HCT116 (cell line): ENCODE measurements at regions not wholly inside any gene's neighbourhood (a gene's known extent, or its start where the extent isn't known, plus 50 kb on each side); places are given as distances from the start of the nearest gene placed in this dataset.

ENCODE experiments used
- ATAC-seq: fragments of 200-7000 bp; cut with Tn5 transposase; 2 replicates; pipeline ENCODE4 v1.9.1; 2020; ENCODE audit warnings: mild to moderate bottlenecking, moderate library complexity
- BruUV-seq: library from RNA; stranded (reverse); fragments of 400-500 nt; replicated peaks from 2 replicates; lab custom pipeline; 2021; lab: Mats Ljungman, UMichigan
- CTCF ChIA-PET: fragments of 300-600 bp; sonication (Branson Sonifier 250); formaldehyde crosslinking; loops from one replicate; lab custom pipeline; 2021; ENCODE audit warnings: antibody characterized with exemption; lab: Charles Lee
- POLR2A ChIA-PET: fragments of 300-600, 350-600 bp; sonication (Branson Sonifier 250); formaldehyde crosslinking; loops from one replicate; lab custom pipeline; 2021; ENCODE audit warnings: antibody characterized with exemption; lab: Charles Lee
- RAD21 ChIA-PET, 2 experiments: fragments of 300-600 bp; sonication (Branson Sonifier 250); formaldehyde crosslinking; loops; one replicate each; lab custom pipeline; 2023; ENCODE audit warnings: low total read pairs in 2 of 2; ENCODE audit not compliant: uncharacterized antibody in 2 of 2, unreplicated experiment in 2 of 2, low non-redundant PET in 1 of 2; lab: Charles Lee
- DNase-seq: peaks from one replicate; pipeline ENCODE4 v3.0.0-alpha.2; 2010; ENCODE audit warnings: low read depth, low spot score
- H2AFZ ChIP-seq: fragments of 200-600 bp; shearing (Covaris generic), sonication (generic); 2 replicates; pipeline ENCODE4 v1.6.1; 2017; ENCODE audit warnings: low read depth, mixed run types, mixed read lengths, antibody characterized with exemption, low read length; ENCODE audit not compliant: poor library complexity, severe bottlenecking
- H3K27ac ChIP-seq: 2 replicates; pipeline ENCODE4 v1.5.1; 2012; ENCODE audit warnings: low read depth, low read length
- H3K27me3 ChIP-seq: fragments of 200-600 bp; sonication (generic); 2 replicates; pipeline ENCODE4 v1.6.1; 2016; ENCODE audit warnings: mixed run types, low read length, mixed read lengths; ENCODE audit not compliant: insufficient read depth
- H3K36me3 ChIP-seq, 2 experiments: fragments of 200-500 bp in 1 of 2; fragments of 200-600 bp in 1 of 2; sonication (Bioruptor generic) in 1 of 2; sonication (generic) in 1 of 2; 2 replicates each; pipeline versions ENCODE4 v1.5.1 to v1.6.1; 2014 to 2016; ENCODE audit warnings: low read length in 2 of 2, inconsistent platforms in 1 of 2, mixed read lengths in 1 of 2, mixed run types in 1 of 2; ENCODE audit not compliant: insufficient read depth in 2 of 2, control insufficient read depth in 1 of 2
- H3K4me1 ChIP-seq, 2 experiments: fragments of 200-600 bp in 1 of 2; sonication (generic) in 1 of 2; 2 replicates each; pipeline versions ENCODE4 v1.5.1 to v1.6.1; 2012 to 2017; ENCODE audit warnings: low read length in 2 of 2, inconsistent platforms in 1 of 2, mild to moderate bottlenecking in 1 of 2, mixed read lengths in 1 of 2, mixed run types in 1 of 2, moderate library complexity in 1 of 2; ENCODE audit not compliant: insufficient read depth in 2 of 2, control insufficient read depth in 1 of 2
- H3K4me2 ChIP-seq: fragments of 200-600 bp; sonication (generic); 2 replicates; pipeline ENCODE4 v1.6.1; 2017; ENCODE audit warnings: mixed run types, low read length, mixed read lengths
- H3K4me3 ChIP-seq, 2 experiments: fragments of 200-600 bp in 1 of 2; sonication (generic) in 1 of 2; replicated peaks in 1 of 2; 2 replicates each; pipeline ENCODE4 v1.5.1; 2011 to 2016; ENCODE audit warnings: low read length in 2 of 2, control low read depth in 1 of 2, low read depth in 1 of 2, mild to moderate bottlenecking in 1 of 2, mixed read lengths in 1 of 2, mixed run types in 1 of 2
- H3K79me2 ChIP-seq: fragments of 200-600 bp; sonication (generic); 2 replicates; pipeline ENCODE4 v1.6.1; 2017; ENCODE audit warnings: mild to moderate bottlenecking, mixed run types, low read length, moderate library complexity, mixed read lengths; ENCODE audit not compliant: insufficient read depth
- H3K9ac ChIP-seq: fragments of 200-600 bp; sonication (generic); 2 replicates; pipeline ENCODE4 v1.6.1; 2016; ENCODE audit warnings: low read length, mixed read lengths
- H3K9me2 ChIP-seq: fragments of 200-600 bp; sonication (generic), shearing (Covaris generic); 2 replicates; pipeline ENCODE4 v1.6.1; 2017; ENCODE audit warnings: mixed run types, mild to moderate bottlenecking, moderate library complexity; ENCODE audit not compliant: insufficient read depth
- H3K9me3 ChIP-seq, 2 experiments: fragments of 200-500 bp in 1 of 2; fragments of 200-600 bp in 1 of 2; sonication (Bioruptor generic) in 1 of 2; sonication (generic) in 1 of 2; 2 replicates each; pipeline ENCODE4 v1.6.1; 2014 to 2017; ENCODE audit warnings: low read length in 2 of 2, mixed read lengths in 2 of 2, inconsistent platforms in 1 of 2, low read depth in 1 of 2, mild to moderate bottlenecking in 1 of 2, mixed run types in 1 of 2, moderate library complexity in 1 of 2; ENCODE audit not compliant: control insufficient read depth in 1 of 2, insufficient read depth in 1 of 2
- H4K20me1 ChIP-seq: fragments of 200-600 bp; sonication (generic), shearing (Covaris generic); 2 replicates; pipeline ENCODE4 v1.6.1; 2017; ENCODE audit warnings: mixed run types, mild to moderate bottlenecking, moderate library complexity; ENCODE audit not compliant: insufficient read depth
- CBX3 ChIP-seq: IDR thresholded peaks from 2 replicates; pipeline ENCODE4 v1.6.1; 2012; ENCODE audit warnings: low read depth
- CTCF ChIP-seq, 3 experiments: fragments of 200-600 bp in 1 of 3; sonication (generic) in 1 of 3; IDR thresholded peaks in 2 of 3; conservative IDR thresholded peaks in 1 of 3; 2 replicates each; pipeline ENCODE4 v1.5.1; 2012 to 2017; ENCODE audit warnings: low read depth in 2 of 3, low read length in 2 of 3, antibody characterized with exemption in 1 of 3, borderline replicate concordance in 1 of 3, control low read depth in 1 of 3, mild to moderate bottlenecking in 1 of 3, mixed read lengths in 1 of 3, mixed run types in 1 of 3, moderate library complexity in 1 of 3; ENCODE audit not compliant: insufficient read depth in 1 of 3
- EGR1 ChIP-seq: IDR thresholded peaks from 2 replicates; pipeline ENCODE4 v1.6.1; 2012; ENCODE audit warnings: low read depth
- ELF1 ChIP-seq: IDR thresholded peaks from 2 replicates; pipeline ENCODE4 v1.6.1; 2012; ENCODE audit warnings: low read depth, borderline replicate concordance
- EZH2 ChIP-seq: fragments of 200-600 bp; sonication (generic); IDR thresholded peaks from 2 replicates; pipeline ENCODE4 v1.6.1; 2017; ENCODE audit warnings: antibody characterized with exemption, mixed run types
- EZH2phosphoT487 ChIP-seq: fragments of 200-600 bp; IDR thresholded peaks from 2 replicates; pipeline ENCODE4 v1.6.1; 2018; ENCODE audit warnings: antibody characterized with exemption, borderline replicate concordance
- FOSL1 ChIP-seq: IDR thresholded peaks from 2 replicates; pipeline ENCODE4 v1.6.1; 2012; ENCODE audit warnings: low read depth
- JUND ChIP-seq: IDR thresholded peaks from 2 replicates; pipeline ENCODE4 v1.6.1; 2012
- MAX ChIP-seq: IDR thresholded peaks from 2 replicates; pipeline ENCODE4 v1.6.1; 2012
- POLR2A ChIP-seq: IDR thresholded peaks from 2 replicates; pipeline ENCODE4 v1.7.0; 2011; ENCODE audit warnings: borderline replicate concordance; ENCODE audit not compliant: insufficient read depth, insufficient read length; ENCODE audit errors: extremely low read depth
- POLR2AphosphoS5 ChIP-seq: IDR thresholded peaks from 2 replicates; pipeline ENCODE4 v1.6.1; 2011; ENCODE audit warnings: mild to moderate bottlenecking, low read depth, low read length, moderate library complexity
- RAD21 ChIP-seq: IDR thresholded peaks from 2 replicates; pipeline ENCODE4 v1.6.1; 2012; ENCODE audit warnings: low read depth, mild to moderate bottlenecking
- SIN3A ChIP-seq: IDR thresholded peaks from 2 replicates; pipeline ENCODE4 v1.6.1; 2012; ENCODE audit warnings: low read depth
- SP1 ChIP-seq: IDR thresholded peaks from 2 replicates; pipeline ENCODE4 v1.6.1; 2012; ENCODE audit warnings: low read depth
- TCF7L2 ChIP-seq: IDR thresholded peaks from 2 replicates; pipeline ENCODE4 v1.7.0; 2011; ENCODE audit warnings: borderline replicate concordance, inconsistent platforms; ENCODE audit not compliant: insufficient read depth, insufficient read length; ENCODE audit errors: extremely low read depth
- YY1 ChIP-seq: IDR thresholded peaks from 2 replicates; pipeline ENCODE4 v1.6.1; 2011; ENCODE audit warnings: low read length, low read depth, moderate library complexity, mild to moderate bottlenecking; ENCODE audit not compliant: insufficient replicate concordance; ENCODE audit errors: extremely low read depth
- ZBTB33 ChIP-seq: IDR thresholded peaks from 2 replicates; pipeline ENCODE4 v1.6.1; 2011; ENCODE audit warnings: mild to moderate bottlenecking, low read length, moderate library complexity; ENCODE audit not compliant: insufficient replicate concordance; ENCODE audit errors: extremely low read depth
- ZFX ChIP-seq: fragments of 450-650 bp; IDR thresholded peaks from 2 replicates; pipeline ENCODE4 v1.6.1; 2017
- ZNF274 ChIP-seq: fragments of 200-500 bp; sonication (Bioruptor generic); IDR thresholded peaks from 2 replicates; pipeline ENCODE4 v1.6.1; 2014; ENCODE audit warnings: mild to moderate bottlenecking, low read depth, low read length, inconsistent platforms
- intact Hi-C: fragments of 100-400 bp; cut with micrococcal nuclease; formaldehyde crosslinking; loops from 2 replicates; pipeline ENCODE4 v1.10.0; 2022

GRCh38 chr11:60594998-60595642 lies 79.9 kb downstream of the MS4A13 start:
- RAD21 ChIA-PET: no interaction called here
- CTCF ChIA-PET: no interaction called here
- Histone ChIP-seq H3K4me1 (no peaks in the 10 kb centered on the region), H3K79me2 (no peaks in the 10 kb centered on the region), H3K9me2 (no peaks in the 10 kb centered on the region), H3K27ac (no peak overlapping the region), H2AFZ (no peak overlapping the region), H3K4me3 (no peak overlapping the region), H3K9ac (no peak overlapping the region), H3K27me3 (no peaks in the 10 kb centered on the region), H3K9me3 (no peaks in the 10 kb centered on the region), H3K4me2 (no peak overlapping the region), H4K20me1 (no peaks in the 10 kb centered on the region), H3K36me3 (no peaks in the 10 kb centered on the region)
- ATAC-seq (no peak), DNase-seq (no peak)
- TF ChIP-seq CTCF (IDR thresholded peaks at IDR 0.05 in 2 of 3, conservative IDR thresholded peaks at IDR 0.05 in 1 of 3; ENCODE audit: borderline replicate concordance in 1 of 3, insufficient read depth in 1 of 3, low read depth in 2 of 3, low read length in 2 of 3) (no peak), ZNF274 (no peak), POLR2A (no peak), TCF7L2 (no peak), JUND (no peak), SP1 (no peak), FOSL1 (no peak), ELF1 (no peak), EGR1 (no peak), RAD21 (no peak), SIN3A (no peak), EZH2phosphoT487 (no peak), ZFX (no peak), CBX3 (no peak), ZBTB33 (no peak), POLR2AphosphoS5 (no peak), MAX (no peak), YY1 (no peak), EZH2 (no peak)
- intact Hi-C loops: no loop called here
- BruUV-seq: no TSS peak
- POLR2A ChIA-PET: no interaction called here
